ENCODE measurements at regions not wholly inside any gene's neighbourhood (a gene's known extent, or its start where the extent isn't known, plus 50 kb on each side); places are given as distances from the start of the nearest gene placed in this dataset.

- no peaks in the 10 kb centered on the region for H3K4me1 ChIP-seq
- no peak overlapping the region for H3K4me3 ChIP-seq
- ATAC-seq (ENCODE audit: low FRiP score in 2 of 2) (no peak), DNase-seq (no peak)
- TF ChIP-seq, protein P1, sequence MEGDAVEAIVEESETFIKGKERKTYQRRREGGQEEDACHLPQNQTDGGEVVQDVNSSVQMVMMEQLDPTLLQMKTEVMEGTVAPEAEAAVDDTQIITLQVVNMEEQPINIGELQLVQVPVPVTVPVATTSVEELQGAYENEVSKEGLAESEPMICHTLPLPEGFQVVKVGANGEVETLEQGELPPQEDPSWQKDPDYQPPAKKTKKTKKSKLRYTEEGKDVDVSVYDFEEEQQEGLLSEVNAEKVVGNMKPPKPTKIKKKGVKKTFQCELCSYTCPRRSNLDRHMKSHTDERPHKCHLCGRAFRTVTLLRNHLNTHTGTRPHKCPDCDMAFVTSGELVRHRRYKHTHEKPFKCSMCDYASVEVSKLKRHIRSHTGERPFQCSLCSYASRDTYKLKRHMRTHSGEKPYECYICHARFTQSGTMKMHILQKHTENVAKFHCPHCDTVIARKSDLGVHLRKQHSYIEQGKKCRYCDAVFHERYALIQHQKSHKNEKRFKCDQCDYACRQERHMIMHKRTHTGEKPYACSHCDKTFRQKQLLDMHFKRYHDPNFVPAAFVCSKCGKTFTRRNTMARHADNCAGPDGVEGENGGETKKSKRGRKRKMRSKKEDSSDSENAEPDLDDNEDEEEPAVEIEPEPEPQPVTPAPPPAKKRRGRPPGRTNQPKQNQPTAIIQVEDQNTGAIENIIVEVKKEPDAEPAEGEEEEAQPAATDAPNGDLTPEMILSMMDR (IDR thresholded peaks at IDR 0.05) = no peak
- TF ChIP-seq POLR2AphosphoS5 (IDR thresholded peaks at IDR 0.05) (no peak), EP300 (IDR thresholded peaks at IDR 0.05) (no peak), POLR2A (IDR thresholded peaks at IDR 0.05) (no peak)
- H3K27ac ChIP-seq = no peak overlapping the region
- H3K36me3 ChIP-seq = no peaks in the 10 kb centered on the region
- no peaks in the 10 kb centered on the region for H3K9me3 ChIP-seq
- no peaks in the 10 kb centered on the region for H3K27me3 ChIP-seq
- WGBS, 2 donors = 89 to 100% methylated on average over 4 to 6 of the region's 6 CpGs
These were observed 117.1 kb upstream of the POT1 start for GRCh38 chr7:125046767-125047166.

DNA sequence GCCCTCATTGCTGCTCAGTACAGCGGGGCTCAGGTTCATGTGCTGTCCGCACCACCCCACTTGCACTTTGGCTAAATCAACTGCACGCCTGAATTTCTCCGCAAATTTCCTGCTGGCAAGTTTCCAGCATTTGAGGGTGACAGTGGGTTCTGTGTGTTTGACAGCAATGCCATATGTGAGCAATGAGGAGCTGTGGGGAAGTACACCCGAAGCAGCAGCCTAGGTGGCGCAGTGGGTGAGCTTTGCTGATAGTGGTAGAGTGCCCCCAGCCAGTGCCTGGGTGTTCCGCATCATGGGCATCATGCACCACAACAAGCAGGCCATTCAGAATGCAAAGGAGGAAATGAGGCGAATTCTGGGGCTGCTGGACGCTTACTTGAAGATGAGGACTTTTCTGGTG is 103.9 kb upstream of the POT1 start:
- Histone ChIP-seq H3K36me3 (no peaks in the 10 kb centered on the region), H3K4me1 (no peaks in the 10 kb centered on the region), H3K27me3 (no peaks in the 10 kb centered on the region), H3K4me3 (no peak overlapping the region), H3K27ac (no peak overlapping the region), H3K9me3 (no peaks in the 10 kb centered on the region)
- WGBS, 2 donors = 76 to 84% methylated on average over 8 to 9 of the region's 9 CpGs
- no peak for ATAC-seq (ENCODE audit: low FRiP score in 2 of 2)
- no peak for TF ChIP-seq POLR2A (IDR thresholded peaks at IDR 0.05)
- TF ChIP-seq POLR2AphosphoS5 (IDR thresholded peaks at IDR 0.05) = no peak
- TF ChIP-seq EP300 (IDR thresholded peaks at IDR 0.05) = no peak
- TF ChIP-seq, protein P1 (IDR thresholded peaks at IDR 0.05) = no peak
- DNase-seq = no peak

GRCh38 chr7:125032943-125033342 is 103.3 kb upstream of the POT1 start:
- no peaks in the 10 kb centered on the region for H3K36me3 ChIP-seq
- 28 to 47% methylated on average over 4 of the region's 4 CpGs for WGBS, 2 donors
- TF ChIP-seq, protein P1 (IDR thresholded peaks at IDR 0.05) = no peak
- TF ChIP-seq POLR2AphosphoS5 (IDR thresholded peaks at IDR 0.05) = no peak
- TF ChIP-seq POLR2A (IDR thresholded peaks at IDR 0.05) = no peak
- no peak for TF ChIP-seq EP300 (IDR thresholded peaks at IDR 0.05)
- no peak overlapping the region for H3K27ac ChIP-seq
- H3K4me3 ChIP-seq = no peak overlapping the region
- no peaks in the 10 kb centered on the region for H3K9me3 ChIP-seq
- no peaks in the 10 kb centered on the region for H3K27me3 ChIP-seq
- H3K4me1 ChIP-seq = no peaks in the 10 kb centered on the region
- ATAC-seq (ENCODE audit: low FRiP score in 2 of 2) (no peak), DNase-seq (no peak)

- DNase-seq (no peak), ATAC-seq (ENCODE audit: low FRiP score in 2 of 2) (no peak)
- H3K9me3 ChIP-seq = no peaks in the 10 kb centered on the region
- 83% methylated on average over 4 of the region's 4 CpGs for WGBS, 2 donors
- no peak overlapping the region for H3K27ac ChIP-seq
- H3K4me3 ChIP-seq = no peak overlapping the region
- H3K27me3 ChIP-seq = no peaks in the 10 kb centered on the region
- no peaks in the 10 kb centered on the region for H3K36me3 ChIP-seq
- TF ChIP-seq POLR2A (IDR thresholded peaks at IDR 0.05) (no peak), POLR2AphosphoS5 (IDR thresholded peaks at IDR 0.05) (no peak), EP300 (IDR thresholded peaks at IDR 0.05) (no peak)
- TF ChIP-seq, protein P1 (IDR thresholded peaks at IDR 0.05) = no peak
- H3K4me1 ChIP-seq = no peaks in the 10 kb centered on the region
These were observed 101.2 kb upstream of the POT1 start for GRCh38 chr7:125030756-125031387.

DNA sequence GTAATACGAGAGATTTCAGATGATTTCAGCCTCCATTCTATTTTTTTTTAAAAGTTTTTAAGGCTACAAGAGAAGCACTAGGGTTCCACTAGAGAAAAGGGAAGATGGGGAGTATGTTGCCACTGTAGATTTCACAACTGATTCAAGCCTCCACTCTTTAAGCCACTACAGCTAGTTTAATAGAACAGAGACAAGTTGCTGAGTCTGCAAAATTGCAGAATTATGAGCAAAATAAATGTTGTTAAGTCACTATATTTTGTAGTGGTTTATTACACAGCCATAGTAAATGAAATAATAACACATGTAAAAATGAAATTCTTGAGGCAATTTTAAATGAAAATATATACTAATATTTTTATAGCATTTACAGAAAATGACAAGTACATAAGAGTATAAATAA is 96.0 kb upstream of the POT1 start:
- Histone ChIP-seq H3K27me3 (no peaks in the 10 kb centered on the region), H3K4me3 (no peak overlapping the region), H3K36me3 (no peaks in the 10 kb centered on the region), H3K27ac (no peak overlapping the region), H3K9me3 (no peaks in the 10 kb centered on the region), H3K4me1 (no peaks in the 10 kb centered on the region)
- ATAC-seq (ENCODE audit: low FRiP score in 2 of 2) (no peak), DNase-seq (no peak)
- WGBS, 2 donors = 64 to 78% methylated on average over 1 of the region's 1 CpG
- TF ChIP-seq, protein P1 (IDR thresholded peaks at IDR 0.05) = no peak
- no peak for TF ChIP-seq EP300 (IDR thresholded peaks at IDR 0.05)
- no peak for TF ChIP-seq POLR2AphosphoS5 (IDR thresholded peaks at IDR 0.05)
- TF ChIP-seq POLR2A (IDR thresholded peaks at IDR 0.05) = no peak
